ENCODE measurements at regions not wholly inside any gene's neighbourhood (a gene's known extent, or its start where the extent isn't known, plus 50 kb on each side); places are given as distances from the start of the nearest gene placed in this dataset.
"Not testable (repeated sequence)": the region's sequence is repeated elsewhere in the genome, so short reads cannot be mapped to it uniquely, and the experiment has no call there.

GRCh38 chr22:10731246-10731974 is 4796.6 kb upstream of the OR11H1 start:
- TF ChIP-seq, protein P1, sequence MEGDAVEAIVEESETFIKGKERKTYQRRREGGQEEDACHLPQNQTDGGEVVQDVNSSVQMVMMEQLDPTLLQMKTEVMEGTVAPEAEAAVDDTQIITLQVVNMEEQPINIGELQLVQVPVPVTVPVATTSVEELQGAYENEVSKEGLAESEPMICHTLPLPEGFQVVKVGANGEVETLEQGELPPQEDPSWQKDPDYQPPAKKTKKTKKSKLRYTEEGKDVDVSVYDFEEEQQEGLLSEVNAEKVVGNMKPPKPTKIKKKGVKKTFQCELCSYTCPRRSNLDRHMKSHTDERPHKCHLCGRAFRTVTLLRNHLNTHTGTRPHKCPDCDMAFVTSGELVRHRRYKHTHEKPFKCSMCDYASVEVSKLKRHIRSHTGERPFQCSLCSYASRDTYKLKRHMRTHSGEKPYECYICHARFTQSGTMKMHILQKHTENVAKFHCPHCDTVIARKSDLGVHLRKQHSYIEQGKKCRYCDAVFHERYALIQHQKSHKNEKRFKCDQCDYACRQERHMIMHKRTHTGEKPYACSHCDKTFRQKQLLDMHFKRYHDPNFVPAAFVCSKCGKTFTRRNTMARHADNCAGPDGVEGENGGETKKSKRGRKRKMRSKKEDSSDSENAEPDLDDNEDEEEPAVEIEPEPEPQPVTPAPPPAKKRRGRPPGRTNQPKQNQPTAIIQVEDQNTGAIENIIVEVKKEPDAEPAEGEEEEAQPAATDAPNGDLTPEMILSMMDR (IDR thresholded peaks at IDR 0.05): not testable (repeated sequence)
- TF ChIP-seq POLR2A (IDR thresholded peaks at IDR 0.05): not testable (repeated sequence)

Data from esophagus squamous epithelium (tissue), 4 donors.